GM12878 (cell line): ENCODE measurements at regions not wholly inside any gene's neighbourhood (a gene's known extent, or its start where the extent isn't known, plus 50 kb on each side); places are given as distances from the start of the nearest gene placed in this dataset.

ENCODE experiments used
- ATAC-seq: fragments of 200-7000 bp; cut with Tn5 transposase; 3 replicates; pipeline ENCODE4 v1.9.1; 2020; ENCODE audit warnings: mild to moderate bottlenecking, moderate library complexity
- BruUV-seq: library from RNA; stranded (reverse); fragments of 400-500 nt; replicated peaks from 2 replicates; lab custom pipeline; 2021; lab: Mats Ljungman, UMichigan
- CTCF ChIA-PET: fragments of 300-600 bp; sonication (Branson Sonifier 250); formaldehyde crosslinking; extraction: SDS; loops from one replicate; lab custom pipeline; 2021; ENCODE audit warnings: inconsistent platforms; lab: Yijun Ruan, JAX
- POLR2A ChIA-PET: fragments of 350-600 bp; formaldehyde crosslinking; extraction: SDS; loops from one replicate; lab custom pipeline; 2021; ENCODE audit warnings: inconsistent platforms; lab: Charles Lee
- RAD21 ChIA-PET: fragments of 300-600 bp; sonication (Branson Sonifier 250); formaldehyde crosslinking; loops from one replicate; lab custom pipeline; 2023; ENCODE audit warnings: antibody characterized with exemption; ENCODE audit not compliant: unreplicated experiment; lab: Charles Lee
- SMC1A ChIA-PET: fragments of 300-600 bp; sonication (Branson Sonifier 250); formaldehyde crosslinking; loops from one replicate; lab custom pipeline; 2023; ENCODE audit not compliant: unreplicated experiment, uncharacterized antibody; lab: Charles Lee
- DNase-seq: peaks from one replicate; pipeline ENCODE4 v3.0.0-alpha.2; 2011; ENCODE audit warnings: low read depth, low spot score
- FAIRE-seq: peaks from 3 replicates; lab custom pipeline; 2011; peaks lifted over from hg19 to GRCh38; lab: Jason Lieb, UNC
- H2AFZ ChIP-seq: 2 replicates; pipeline ENCODE4 v1.6.0; 2011; ENCODE audit warnings: low read depth, low read length, control low read depth; ENCODE audit not compliant: control insufficient read depth
- H3K27ac ChIP-seq: 2 replicates; pipeline ENCODE4 v1.5.1; 2011; ENCODE audit warnings: control low read depth; ENCODE audit not compliant: control insufficient read depth, insufficient read depth
- H3K27me3 ChIP-seq, 2 experiments: replicated peaks in 1 of 2; 2 replicates each; pipeline versions ENCODE4 v1.6.0 to v1.6.1; 2011; ENCODE audit warnings: low read length in 1 of 2; ENCODE audit not compliant: control insufficient read depth in 2 of 2, insufficient read depth in 2 of 2
- H3K36me3 ChIP-seq, 2 experiments: 2 replicates each; pipeline ENCODE4 v1.5.1; 2011; ENCODE audit warnings: low read length in 1 of 2; ENCODE audit not compliant: control insufficient read depth in 2 of 2, insufficient read depth in 2 of 2
- H3K4me1 ChIP-seq: 2 replicates; pipeline ENCODE4 v1.6.1; 2011; ENCODE audit warnings: mild to moderate bottlenecking, low read length, moderate library complexity, mixed read lengths; ENCODE audit not compliant: control insufficient read depth, insufficient read depth
- H3K4me2 ChIP-seq: 2 replicates; pipeline ENCODE4 v1.6.0; 2011; ENCODE audit warnings: control low read depth; ENCODE audit not compliant: control insufficient read depth, insufficient read depth
- H3K4me3 ChIP-seq: fragments of 200-600 bp; sonication (generic); 2 replicates; pipeline ENCODE4 v1.5.1; 2016
- H3K79me2 ChIP-seq: 2 replicates; pipeline ENCODE4 v1.6.0; 2011; ENCODE audit warnings: low read length; ENCODE audit not compliant: control insufficient read depth, insufficient read depth
- H3K9ac ChIP-seq: 2 replicates; pipeline ENCODE4 v1.8.0; 2011; ENCODE audit warnings: low read length, control low read depth, mixed read lengths; ENCODE audit not compliant: control insufficient read depth, insufficient read depth
- H3K9me3 ChIP-seq: replicated peaks from 3 replicates; pipeline ENCODE4 v1.5.1; 2011; ENCODE audit warnings: mild to moderate bottlenecking, low read length; ENCODE audit not compliant: control insufficient read depth, insufficient read depth
- H4K20me1 ChIP-seq: 2 replicates; pipeline ENCODE4 v1.6.0; 2011; ENCODE audit not compliant: control insufficient read depth, insufficient read depth
- CTCF ChIP-seq, 3 experiments: IDR thresholded peaks in 2 of 3; conservative IDR thresholded peaks in 1 of 3; 2 replicates each; pipeline ENCODE4 v1.5.1; 2011; ENCODE audit warnings: low read depth in 3 of 3, low read length in 3 of 3, mild to moderate bottlenecking in 3 of 3, control low read depth in 2 of 3, moderate library complexity in 2 of 3, inconsistent platforms in 1 of 3, mixed read lengths in 1 of 3; ENCODE audit not compliant: control insufficient read depth in 2 of 3, insufficient read depth in 1 of 3; ENCODE audit errors: extremely low read depth in 1 of 3
- ESRRA ChIP-seq: IDR thresholded peaks from 2 replicates; pipeline ENCODE4 v1.6.1; 2012; ENCODE audit warnings: mild to moderate bottlenecking, low read length, improper control_type of control experiment
- MEF2A ChIP-seq: IDR thresholded peaks from 2 replicates; pipeline ENCODE4 v1.6.1; 2011; ENCODE audit warnings: low read depth, mild to moderate bottlenecking, low read length, moderate library complexity; ENCODE audit not compliant: insufficient read depth
- POU2F2 ChIP-seq: IDR thresholded peaks from 3 replicates; pipeline ENCODE4 v1.6.1; 2011; ENCODE audit warnings: low read depth, mild to moderate bottlenecking, low read length, borderline replicate concordance
- SP1 ChIP-seq: IDR thresholded peaks from one replicate; pipeline ENCODE4 v1.6.1; 2011; ENCODE audit warnings: low read depth, low read length
- ZNF384 ChIP-seq: IDR thresholded peaks from 2 replicates; pipeline ENCODE4 v1.6.1; 2012; ENCODE audit warnings: low read depth, mild to moderate bottlenecking, low read length, improper control_type of control experiment, borderline replicate concordance
- WGBS: methylation state at CpG from one replicate; pipeline ENCODE4 v1.1.6; 2016; ENCODE audit warnings: low lambda C conversion rate; ENCODE audit not compliant: insufficient replicate concordance, insufficient coverage; ENCODE audit errors: missing lambda C conversion rate; 5-methylcytosine and 5-hydroxymethylcytosine counted together
- in situ Hi-C: fragments of 300-500 bp; cut with MboI; formaldehyde crosslinking; loops from 9 replicates; pipeline ENCODE4 v1.14.3; 2018; ENCODE audit warnings: mixed read lengths
- intact Hi-C: fragments of 100-400 bp; cut with micrococcal nuclease; formaldehyde crosslinking; loops from one replicate; pipeline ENCODE4 v1.14.2; 2022; ENCODE audit not compliant: unreplicated experiment
- TF ChIP-seq, protein P1 (sequence below): fragments of 450-650 bp; IDR thresholded peaks from 2 replicates; pipeline ENCODE4 v1.6.1; 2017; ENCODE audit warnings: antibody characterized with exemption, mild to moderate bottlenecking, moderate library complexity
- TF ChIP-seq, protein P2 (sequence below): fragments of 450-650 bp; IDR thresholded peaks from 2 replicates; pipeline ENCODE4 v1.6.1; 2018; ENCODE audit warnings: borderline replicate concordance, mild to moderate bottlenecking; ENCODE audit not compliant: partially characterized antibody
- TF ChIP-seq, protein P3 (sequence below): IDR thresholded peaks from 2 replicates; pipeline ENCODE4 v1.6.1; 2011; ENCODE audit warnings: mild to moderate bottlenecking, low read depth, low read length, moderate library complexity; ENCODE audit not compliant: insufficient replicate concordance

GRCh38 chr13:50303963-50304721 lies 288.9 kb downstream of the KCNRG start (continued):
- TF ChIP-seq, protein P1, sequence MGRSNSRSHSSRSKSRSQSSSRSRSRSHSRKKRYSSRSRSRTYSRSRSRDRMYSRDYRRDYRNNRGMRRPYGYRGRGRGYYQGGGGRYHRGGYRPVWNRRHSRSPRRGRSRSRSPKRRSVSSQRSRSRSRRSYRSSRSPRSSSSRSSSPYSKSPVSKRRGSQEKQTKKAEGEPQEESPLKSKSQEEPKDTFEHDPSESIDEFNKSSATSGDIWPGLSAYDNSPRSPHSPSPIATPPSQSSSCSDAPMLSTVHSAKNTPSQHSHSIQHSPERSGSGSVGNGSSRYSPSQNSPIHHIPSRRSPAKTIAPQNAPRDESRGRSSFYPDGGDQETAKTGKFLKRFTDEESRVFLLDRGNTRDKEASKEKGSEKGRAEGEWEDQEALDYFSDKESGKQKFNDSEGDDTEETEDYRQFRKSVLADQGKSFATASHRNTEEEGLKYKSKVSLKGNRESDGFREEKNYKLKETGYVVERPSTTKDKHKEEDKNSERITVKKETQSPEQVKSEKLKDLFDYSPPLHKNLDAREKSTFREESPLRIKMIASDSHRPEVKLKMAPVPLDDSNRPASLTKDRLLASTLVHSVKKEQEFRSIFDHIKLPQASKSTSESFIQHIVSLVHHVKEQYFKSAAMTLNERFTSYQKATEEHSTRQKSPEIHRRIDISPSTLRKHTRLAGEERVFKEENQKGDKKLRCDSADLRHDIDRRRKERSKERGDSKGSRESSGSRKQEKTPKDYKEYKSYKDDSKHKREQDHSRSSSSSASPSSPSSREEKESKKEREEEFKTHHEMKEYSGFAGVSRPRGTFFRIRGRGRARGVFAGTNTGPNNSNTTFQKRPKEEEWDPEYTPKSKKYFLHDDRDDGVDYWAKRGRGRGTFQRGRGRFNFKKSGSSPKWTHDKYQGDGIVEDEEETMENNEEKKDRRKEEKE = no peak
- TF ChIP-seq, protein P2, sequence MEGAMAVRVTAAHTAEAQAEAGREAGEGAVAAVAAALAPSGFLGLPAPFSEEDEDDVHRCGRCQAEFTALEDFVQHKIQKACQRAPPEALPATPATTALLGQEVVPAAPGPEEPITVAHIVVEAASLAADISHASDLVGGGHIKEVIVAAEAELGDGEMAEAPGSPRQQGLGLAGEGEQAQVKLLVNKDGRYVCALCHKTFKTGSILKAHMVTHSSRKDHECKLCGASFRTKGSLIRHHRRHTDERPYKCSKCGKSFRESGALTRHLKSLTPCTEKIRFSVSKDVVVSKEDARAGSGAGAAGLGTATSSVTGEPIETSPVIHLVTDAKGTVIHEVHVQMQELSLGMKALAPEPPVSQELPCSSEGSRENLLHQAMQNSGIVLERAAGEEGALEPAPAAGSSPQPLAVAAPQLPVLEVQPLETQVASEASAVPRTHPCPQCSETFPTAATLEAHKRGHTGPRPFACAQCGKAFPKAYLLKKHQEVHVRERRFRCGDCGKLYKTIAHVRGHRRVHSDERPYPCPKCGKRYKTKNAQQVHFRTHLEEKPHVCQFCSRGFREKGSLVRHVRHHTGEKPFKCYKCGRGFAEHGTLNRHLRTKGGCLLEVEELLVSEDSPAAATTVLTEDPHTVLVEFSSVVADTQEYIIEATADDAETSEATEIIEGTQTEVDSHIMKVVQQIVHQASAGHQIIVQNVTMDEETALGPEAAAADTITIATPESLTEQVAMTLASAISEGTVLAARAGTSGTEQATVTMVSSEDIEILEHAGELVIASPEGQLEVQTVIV = no peak
- TF ChIP-seq, all 136 proteins: peak for 0

DNA sequence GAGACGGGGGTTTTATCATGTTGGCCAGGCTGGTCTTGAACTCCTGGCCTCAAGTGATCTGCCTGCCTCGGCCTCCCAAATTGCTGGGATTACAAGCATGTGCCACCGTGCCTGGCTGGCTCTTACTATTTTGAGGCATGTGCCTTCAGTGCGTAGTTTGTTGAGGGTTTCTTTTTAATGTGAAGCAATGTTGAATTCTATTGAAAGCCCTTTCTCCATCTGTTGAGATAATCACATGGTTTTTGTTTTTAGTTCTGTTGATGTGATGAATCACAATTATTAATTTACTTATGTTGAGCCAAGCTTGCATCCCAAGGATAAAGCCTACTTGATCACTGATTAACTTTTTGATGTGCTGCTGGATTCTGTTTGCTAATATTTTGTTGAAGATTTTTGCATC lies 290.9 kb downstream of the KCNRG start:
- ChIA-PET CTCF (no interaction called here), RAD21 (no interaction called here), SMC1A (no interaction called here), POLR2A (no interaction called here)
- Histone ChIP-seq H3K27ac (no peak overlapping the region), H3K9me3 (no peaks in the 10 kb centered on the region; the same call in 2 of the 3 replicates), H3K4me3 (no peak overlapping the region), H3K36me3 (no peaks in the 10 kb centered on the region), H3K27me3 (peaks cover 0 to 4% of the 10 kb centered on the region in 2 experiments; a peak in 1 of 4 replicates), H3K4me2 (no peak overlapping the region), H3K9ac (no peak overlapping the region), H3K79me2 (no peaks in the 10 kb centered on the region), H2AFZ (no peak overlapping the region), H4K20me1 (no peaks in the 10 kb centered on the region), H3K4me1 (no peaks in the 10 kb centered on the region)
- 61% methylated on average over 4 of the region's 4 CpGs for WGBS
- BruUV-seq = no TSS peak
- in situ Hi-C loops = no loop called here
- no peak for DNase-seq
- FAIRE-seq = peak; percentile 73
- no peak for ATAC-seq
- intact Hi-C loops = no loop called here
- no peak for TF ChIP-seq POU2F2
- TF ChIP-seq SP1 = no peak
- no peak for TF ChIP-seq ESRRA
- TF ChIP-seq, protein P3, sequence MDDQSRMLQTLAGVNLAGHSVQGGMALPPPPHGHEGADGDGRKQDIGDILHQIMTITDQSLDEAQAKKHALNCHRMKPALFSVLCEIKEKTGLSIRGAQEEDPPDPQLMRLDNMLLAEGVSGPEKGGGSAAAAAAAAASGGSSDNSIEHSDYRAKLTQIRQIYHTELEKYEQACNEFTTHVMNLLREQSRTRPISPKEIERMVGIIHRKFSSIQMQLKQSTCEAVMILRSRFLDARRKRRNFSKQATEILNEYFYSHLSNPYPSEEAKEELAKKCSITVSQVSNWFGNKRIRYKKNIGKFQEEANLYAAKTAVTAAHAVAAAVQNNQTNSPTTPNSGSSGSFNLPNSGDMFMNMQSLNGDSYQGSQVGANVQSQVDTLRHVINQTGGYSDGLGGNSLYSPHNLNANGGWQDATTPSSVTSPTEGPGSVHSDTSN = no peak
- TF ChIP-seq ZNF384 = no peak
- TF ChIP-seq CTCF (IDR thresholded peaks at IDR 0.05 in 2 of 3, conservative IDR thresholded peaks at IDR 0.05 in 1 of 3; ENCODE audit: control insufficient read depth in 2 of 3, extremely low read depth in 1 of 3, insufficient read depth in 1 of 3, low read depth in 3 of 3, low read length in 3 of 3) = no peak
- no peak for TF ChIP-seq MEF2A
